Islet precursor cell (in vitro differentiated cells): ENCODE measurements at regions not wholly inside any gene's neighbourhood (a gene's known extent, or its start where the extent isn't known, plus 50 kb on each side); places are given as distances from the start of the nearest gene placed in this dataset.
A peak's percentile ranks its signal among the peaks of the same experiment; 100 is the strongest.
"Not testable (repeated sequence)": the region's sequence is repeated elsewhere in the genome, so short reads cannot be mapped to it uniquely, and the experiment has no call there.

Source experiments
- DNase-seq: peaks from one replicate; pipeline ENCODE4 v3.0.0-alpha.2; 2018

DNA sequence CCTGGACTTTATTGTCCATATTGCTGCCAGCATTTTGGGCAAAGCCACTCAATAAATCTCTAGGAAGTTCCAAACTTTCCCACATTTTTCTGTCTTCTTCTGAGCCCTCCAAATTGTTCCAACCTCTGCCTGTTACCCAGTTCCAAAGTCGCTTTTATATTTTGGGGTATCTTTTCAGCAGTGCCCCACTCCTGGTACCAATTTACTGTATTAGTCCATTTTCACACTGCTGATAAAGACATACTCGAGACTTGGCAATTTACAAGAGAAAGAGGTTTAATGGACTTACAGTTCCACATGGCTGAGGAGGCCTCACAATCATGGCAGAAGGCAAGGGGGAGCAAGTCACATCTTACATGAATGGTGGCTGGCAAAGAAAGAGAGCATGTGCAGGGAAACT lies 53.4 kb downstream of the AHSP start:
- DNase-seq = not testable (repeated sequence)

DNA sequence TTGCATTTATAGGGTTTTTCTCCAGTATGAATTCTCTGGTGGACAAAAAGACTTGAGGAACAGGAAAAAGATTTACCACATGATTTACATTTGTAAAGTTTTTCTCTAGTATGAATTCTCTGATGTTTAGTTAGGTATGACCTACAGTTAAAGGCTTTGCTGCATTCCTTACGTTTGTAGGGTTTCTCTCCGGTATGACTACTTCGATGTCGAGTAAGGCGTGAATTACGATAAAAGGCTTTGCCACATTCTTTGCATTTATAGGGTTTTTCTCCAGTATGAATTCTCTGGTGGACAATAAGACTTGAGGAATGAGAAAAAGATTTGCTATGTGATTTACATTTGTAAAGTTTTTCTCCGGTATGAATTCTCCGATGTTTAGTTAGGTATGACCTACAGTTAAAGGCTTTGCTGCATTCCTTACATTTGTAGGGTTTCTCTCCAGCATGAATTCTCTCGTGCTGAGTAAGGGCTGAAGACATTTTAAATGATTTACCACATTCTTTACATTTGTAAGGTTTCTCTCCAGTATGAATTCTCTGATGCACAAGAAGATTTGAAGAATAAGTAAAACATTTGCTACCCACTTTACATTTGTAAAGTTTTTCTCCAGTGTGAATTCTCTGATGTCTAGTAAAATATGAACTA lies 74.2 kb downstream of the AHSP start:
- DNase-seq = not testable (repeated sequence)

DNA sequence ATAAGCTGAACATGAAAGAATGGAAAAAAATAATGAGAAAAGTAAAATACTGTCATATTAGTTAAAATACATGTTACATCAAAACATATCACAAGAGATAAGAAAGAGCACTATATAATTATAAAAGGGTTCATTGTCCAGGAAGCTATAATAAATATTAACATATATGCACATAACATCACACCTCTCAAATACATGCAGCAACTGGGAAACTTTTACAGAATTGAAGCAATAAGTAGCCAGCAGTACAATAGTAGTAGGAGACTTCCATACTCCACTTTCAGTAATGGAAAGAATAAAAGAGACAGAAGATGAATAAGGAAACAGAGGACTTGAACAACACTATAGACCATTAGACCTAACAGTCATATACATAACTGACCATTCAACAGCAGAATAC lies 90.4 kb downstream of the AHSP start:
- no peak for DNase-seq

DNA sequence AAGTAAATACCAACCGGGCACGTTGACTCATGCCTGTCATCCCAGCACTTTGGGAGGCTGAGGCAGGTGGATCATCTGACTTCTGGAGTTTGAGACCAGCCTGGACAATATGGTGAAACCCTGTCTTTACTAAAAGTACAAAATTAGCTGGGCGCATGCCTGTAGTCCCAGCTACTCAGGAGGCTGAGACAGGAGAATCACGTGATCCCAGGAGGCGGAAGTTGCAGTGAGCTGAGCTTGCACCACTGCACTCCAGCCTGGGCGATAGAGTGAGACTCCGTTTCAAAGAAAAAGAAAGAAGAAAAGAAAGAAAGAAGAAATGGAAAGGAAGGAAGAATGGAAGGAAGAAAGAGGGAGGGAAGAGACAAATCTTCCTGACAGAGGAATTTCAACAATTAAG lies 108.7 kb downstream of the AHSP start:
- no peak for DNase-seq

DNA sequence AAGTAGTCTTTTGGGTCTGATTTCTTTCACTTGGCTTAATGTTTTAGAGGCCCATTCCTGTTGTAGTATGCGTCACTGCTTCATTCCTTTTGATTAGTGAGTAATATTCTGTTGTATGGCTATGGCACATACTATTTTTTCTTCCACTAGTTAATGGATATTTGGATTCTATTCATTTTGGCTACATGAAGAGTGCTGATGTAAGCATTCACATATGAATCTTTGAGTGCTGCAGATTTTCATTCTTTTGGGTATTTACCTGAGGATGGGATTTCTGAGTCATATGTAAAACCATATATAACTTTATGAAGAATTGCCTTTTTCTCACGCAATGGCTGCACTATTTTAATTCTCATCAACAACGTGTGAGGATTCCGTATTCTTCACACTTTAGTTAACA lies 113.6 kb downstream of the AHSP start:
- DNase-seq = no peak

DNA sequence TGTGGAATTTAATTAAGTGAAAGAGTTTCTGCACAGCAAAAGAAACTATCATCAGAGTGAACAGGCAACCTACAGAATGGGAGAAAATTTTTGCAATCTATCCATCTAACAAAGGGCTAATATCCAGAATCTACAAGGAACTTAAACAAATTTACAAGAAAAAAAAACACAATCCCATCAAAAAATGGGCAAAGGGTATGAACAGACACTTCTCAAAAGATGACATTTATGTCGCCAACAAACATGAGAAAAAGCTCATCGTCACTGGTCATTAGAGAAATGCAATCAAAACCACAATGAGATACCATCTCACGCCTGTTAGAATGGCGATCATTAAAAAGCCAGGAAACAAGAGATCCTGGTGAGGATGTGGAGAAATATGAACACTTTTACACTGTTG lies 128.0 kb downstream of the AHSP start:
- DNase-seq = not testable (repeated sequence)

DNA sequence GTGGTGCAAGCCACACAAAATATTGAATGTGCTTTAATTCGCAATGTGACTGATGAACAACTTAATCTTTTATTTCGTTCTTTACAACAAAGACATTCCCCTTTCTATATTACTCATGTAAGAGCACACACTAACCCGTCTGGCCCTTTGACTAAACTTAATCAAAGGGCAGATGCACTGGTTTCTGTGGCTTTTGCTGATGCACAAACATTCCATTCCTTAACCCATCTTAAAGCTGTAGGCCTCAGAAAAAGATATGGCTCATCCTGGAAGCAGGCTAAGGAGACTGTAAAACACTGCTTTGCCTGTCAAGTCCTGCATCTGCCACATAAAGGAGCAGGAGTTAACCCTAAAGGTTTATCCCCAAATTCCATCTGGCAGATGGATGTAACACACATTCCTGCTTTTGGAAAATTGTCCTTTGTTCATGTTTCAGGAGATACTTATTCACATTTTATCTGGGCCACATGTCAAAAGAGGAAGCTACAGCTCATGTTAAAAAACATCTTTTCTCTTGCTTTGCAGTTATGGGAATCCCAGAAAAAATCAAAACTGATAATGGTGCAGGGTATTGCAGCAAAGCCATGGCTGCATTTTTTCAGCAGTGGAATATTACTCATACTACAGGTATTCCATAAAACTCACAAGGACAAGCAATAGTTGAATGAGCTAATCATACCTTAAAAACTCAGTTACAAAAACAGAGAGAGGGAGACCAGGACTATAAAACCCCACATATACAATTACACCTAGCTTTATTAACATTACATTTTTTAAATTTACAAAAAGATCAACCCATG lies 137.2 kb downstream of the AHSP start:
- DNase-seq = no peak

DNA sequence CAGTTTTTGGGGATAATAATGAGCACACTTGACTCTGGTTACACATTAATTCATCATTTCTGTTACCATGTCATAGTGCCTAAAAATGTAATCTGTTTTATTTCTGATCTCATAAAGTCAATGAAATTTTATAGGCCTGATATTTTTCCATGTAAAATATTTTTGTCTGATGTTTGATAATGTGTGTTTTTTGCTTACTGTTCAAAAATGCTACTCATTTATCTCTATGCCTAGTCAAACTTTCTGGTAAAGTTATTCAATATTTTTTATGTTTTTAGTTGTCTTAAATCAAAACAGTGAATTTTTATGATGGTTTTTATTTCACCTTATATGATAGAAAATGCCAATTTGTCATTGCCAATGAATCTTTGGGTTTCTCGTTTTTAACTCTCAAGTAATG lies 147.0 kb downstream of the AHSP start:
- DNase-seq = no peak

DNA sequence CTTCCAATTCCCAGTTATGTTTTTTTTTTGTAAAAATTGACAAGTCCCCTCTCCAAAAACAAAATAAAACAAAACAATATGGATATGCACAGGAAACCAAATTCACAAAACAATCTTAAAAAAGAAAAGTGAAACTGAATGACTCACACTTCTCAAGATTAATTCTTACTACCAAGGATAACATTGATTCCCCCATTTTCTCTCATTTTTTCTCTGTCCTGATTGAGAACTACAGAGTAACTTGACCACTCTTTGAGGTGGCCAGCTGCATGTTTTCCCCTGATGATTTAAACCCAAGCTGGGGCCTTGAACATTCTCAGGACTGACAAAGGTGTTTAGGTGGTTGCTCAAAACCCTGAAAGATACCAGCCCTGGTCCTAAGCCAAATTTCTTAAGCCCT lies 149.0 kb downstream of the AHSP start:
- no peak for DNase-seq

DNA sequence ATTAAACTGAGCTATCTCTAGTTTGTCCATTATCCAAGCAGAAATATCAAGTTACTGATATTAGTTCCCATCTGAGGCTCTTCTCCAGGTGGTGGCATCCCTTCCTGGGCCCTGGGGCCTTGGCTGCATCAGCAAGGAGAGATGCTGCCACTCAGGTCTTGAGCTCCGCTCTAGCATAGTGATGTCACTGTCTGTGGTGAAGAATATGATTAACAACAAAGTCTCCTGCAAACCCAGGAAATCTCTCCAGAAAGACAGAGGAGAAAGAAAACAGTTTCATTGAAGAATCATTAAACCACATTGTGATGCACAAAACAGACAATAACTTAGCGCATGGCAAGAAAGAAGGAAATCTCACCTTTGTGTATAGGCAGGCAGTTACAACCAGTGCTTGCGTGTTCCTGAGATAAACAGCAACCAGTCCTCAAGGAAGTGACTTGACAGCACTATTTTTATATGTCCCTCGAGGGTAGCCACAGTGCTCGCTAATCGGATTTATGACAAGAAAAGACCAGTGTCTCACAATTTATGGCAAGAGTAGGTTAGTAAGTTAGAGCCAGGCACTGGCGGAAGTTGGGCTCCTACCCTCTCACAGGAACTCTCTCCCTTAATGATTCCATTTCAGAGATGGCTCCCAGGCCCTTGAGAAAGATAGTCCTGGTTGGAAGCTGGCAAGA lies 151.1 kb downstream of the AHSP start:
- DNase-seq = no peak

DNA sequence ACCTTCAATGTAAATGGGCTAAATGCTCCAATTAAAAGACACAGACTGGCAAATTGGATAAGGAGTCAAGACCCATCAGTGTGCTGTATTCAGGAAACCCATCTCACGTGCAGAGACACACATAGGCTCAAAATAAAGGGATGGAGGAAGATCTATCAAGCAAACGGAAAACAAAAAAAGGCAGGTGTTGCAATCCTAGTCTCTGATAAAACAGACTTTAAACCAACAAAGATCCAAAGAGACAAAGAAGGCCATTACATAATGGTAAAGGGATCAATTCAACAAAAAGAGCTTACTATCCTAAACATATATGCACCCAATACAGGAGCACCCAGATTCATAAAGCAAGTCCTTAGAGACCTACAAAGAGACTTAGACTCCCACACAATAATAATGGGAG lies 161.6 kb downstream of the AHSP start:
- not testable (repeated sequence) for DNase-seq

DNA sequence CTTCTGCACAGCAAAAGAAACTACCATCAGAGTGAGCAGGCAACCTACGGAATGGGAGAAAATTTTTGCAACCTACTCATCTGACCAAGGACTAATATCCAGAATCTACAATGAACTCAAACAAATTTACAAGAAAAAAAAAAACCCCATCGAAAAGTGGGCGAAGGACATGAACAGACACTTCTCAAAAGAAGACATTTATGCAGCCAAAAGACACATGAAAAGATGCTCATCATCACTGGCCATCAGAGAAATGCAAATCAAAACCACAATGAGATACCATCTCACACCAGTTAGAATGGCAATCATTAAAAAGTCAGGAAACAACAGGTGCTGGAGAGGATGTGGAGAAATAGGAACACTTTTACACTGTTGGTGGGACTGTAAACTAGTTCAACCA lies 164.6 kb downstream of the AHSP start:
- DNase-seq = not testable (repeated sequence)

DNA sequence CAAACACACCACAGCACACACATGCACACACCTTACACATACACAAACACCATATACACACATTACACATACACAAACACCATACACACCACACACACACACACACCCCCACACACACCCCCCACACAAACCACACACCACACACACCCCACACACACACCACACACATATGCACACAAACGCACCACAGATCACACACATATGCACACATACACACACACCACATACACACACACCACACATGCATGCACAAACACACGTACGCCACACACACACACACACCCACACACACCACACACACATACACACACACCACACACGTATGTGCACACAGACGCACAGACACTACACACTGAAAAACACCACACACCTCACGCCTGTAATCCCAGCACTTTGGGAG lies 166.0 kb downstream of the AHSP start:
- no peak for DNase-seq

DNA sequence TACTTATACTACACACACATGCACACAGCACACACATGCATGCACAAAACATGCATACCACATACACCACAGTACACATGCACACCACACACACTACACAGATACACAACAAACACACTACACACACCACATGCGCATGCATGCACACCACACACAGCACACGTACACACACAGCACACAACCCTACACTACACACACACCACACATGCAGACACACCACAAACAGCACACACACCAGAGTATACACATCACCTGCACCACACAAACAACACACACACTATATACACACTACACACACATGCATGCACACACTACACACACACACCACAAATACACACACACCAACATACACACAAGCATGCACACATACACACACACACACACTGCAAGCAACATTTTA lies 166.8 kb downstream of the AHSP start:
- no peak for DNase-seq

DNA sequence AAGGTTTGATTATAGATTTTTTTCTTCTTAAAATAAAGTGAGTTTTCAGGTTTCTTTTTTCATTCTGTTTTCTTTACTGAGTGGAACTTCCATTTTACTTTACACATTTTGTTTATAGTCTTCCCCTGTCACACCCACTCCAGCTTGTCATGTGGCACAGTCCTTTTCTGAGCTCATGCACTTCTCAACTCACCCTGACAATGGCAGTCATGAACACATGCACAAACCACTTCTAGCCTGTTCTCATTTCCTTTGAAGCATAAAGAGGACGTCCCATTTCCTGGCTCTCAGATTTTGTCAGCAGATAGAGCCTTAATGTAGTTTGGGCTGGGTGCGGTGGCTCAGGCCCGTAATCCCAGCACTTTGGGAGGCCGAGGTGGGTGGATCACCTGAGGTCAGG lies 168.0 kb downstream of the AHSP start:
- DNase-seq = no peak

DNA sequence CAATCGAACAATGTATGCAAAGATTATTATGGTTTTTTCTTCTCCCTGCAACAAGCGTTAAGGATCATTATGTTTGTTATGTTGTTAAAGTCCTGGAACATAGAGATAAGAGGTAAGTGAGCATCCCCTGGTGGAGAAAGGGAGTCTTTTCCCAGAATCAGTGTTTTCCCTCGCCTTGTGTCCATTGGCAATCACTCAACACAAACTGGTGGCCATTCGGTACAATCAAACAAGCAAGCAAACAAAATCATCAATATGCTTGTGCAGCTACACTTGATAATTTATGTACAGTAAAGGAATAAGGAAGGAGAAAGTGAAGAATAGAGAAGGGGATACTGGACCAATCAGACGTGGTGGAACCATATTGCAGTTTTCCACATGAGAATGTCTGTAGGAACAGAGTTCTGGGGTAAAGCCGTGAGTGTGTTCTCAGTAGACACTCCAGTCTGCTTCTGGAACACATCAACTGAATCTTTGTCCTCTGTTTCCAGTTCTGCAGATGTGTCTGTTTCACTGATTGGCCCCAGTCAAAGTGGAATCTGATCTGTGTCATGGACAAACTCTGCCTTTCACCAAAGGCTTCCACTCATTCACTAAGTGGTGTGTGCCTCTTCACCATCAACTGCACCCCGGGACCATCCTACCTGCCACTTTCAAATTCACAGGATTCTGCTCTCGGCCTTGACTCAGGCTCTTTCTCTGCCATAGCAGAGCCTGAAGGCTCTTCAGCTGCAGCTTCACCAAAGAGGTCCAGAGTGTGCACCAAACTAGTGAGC lies 169.5 kb downstream of the AHSP start:
- DNase-seq = peak; percentile 44

DNA sequence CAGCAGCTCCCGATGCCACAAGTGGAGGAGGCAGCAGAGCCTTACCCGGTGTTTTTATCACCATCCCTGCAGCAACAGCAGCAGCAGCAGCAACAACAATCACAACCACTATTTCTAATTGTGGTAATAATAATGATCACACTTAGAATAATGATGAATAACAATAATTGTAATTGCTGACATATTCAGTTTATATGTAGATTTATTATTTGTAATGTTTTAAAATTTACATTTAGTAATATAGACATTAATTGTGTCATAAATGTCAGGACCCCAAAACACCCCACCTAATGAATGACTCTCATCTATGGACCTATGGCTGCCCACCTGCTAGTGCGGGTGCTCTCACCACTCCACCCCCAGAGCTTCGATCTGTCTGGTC lies 170.0 kb downstream of the AHSP start:
- DNase-seq = peak; percentile 23

DNA sequence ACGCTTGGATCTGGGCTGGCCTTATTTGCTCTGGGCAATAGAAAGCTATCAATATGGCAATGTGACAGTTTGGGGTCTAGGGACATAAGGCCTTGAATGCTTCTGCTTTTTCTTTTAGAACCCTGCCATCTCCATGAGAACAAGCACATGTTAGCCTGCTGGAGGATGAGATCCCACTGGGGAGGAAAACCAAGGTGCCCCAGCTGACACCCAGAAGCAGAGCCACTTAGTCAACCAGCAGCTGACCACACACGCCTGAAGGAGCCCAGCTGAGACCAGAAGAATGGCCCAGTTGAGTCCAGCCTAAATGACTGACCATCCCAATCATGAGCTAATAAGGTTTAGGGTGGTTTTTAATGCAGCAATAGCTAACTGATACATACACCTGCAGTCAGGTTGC lies 171.2 kb downstream of the AHSP start:
- peak; percentile 26 for DNase-seq

DNA sequence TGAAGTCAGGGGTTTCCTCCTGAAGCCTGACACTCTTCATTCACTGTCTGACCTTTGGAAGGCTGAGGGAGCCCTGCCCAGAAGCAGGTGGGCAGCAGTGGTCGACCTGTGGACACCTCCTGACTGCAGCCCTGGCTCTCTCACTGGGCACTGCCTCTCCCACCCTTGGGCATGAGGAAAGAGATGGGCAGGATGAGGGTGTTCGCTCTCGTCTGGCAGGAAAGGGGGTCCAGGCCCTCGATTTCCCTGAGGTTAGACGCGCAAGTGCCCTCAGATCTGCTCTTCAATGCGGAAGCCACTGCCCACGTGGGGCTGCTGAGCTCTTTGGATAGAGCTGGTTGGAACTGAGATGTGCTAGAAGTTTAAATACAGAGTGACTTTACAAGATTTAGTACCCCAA lies 171.9 kb downstream of the AHSP start:
- DNase-seq = peak; percentile 30

DNA sequence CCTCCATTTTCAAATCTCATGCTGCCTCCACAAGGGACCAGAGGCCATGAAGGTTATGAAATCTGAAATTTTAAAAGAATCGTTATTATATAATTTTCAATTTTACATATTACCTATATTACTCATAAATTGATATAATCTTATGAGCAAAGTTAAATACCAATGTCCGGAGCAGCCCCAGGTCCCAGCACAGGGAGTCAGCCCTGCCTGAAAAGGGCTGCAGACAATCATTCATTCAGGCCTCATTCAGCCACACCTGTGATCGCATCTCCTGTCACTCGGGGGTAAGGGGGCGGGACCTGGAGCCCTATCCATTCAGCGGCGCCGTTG lies 172.5 kb downstream of the AHSP start:
- no peak for DNase-seq

DNA sequence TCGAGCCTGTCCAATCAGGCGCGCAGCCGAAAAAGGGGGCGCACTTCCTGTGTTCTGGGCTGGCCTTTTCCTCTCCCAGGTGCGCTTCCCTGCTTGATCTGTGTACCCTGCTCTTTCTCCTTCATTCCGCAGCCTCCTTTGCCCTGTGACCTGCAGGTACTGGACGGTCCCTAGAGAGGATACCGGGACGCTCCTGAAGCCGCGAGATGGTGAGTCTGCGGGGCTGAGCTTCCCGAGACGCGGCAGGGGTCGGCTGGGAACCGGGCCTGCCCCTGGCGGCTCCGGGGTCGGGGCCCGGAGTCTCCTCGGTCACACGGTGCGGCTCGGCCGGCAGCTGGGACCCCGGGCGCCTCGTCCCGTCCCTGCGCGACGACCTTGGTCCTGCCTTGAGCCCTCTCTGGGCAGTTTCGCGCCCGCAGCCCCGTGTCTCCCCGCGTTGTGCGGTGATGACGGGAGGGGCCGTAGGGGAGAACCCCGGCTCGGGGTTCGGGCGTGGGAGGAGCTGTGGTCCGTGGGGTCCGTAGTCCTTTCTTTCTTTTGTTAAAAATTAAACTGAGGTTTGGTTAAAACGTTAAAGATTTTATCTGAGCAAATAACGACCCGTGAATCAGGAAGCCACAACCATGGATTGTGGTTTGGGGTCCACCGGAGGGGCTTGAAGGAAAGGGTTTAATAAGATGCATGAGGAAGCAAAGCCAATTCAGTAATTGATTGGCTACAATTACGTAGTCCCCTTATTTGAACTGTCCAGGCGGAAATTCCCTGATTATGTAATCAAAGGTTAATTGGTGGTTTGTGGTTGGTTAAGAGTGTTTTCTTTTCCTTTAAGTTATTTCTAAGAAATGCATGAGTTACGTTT lies 172.8 kb upstream of the ZNF267 start:
- DNase-seq = peak; percentile 93

DNA sequence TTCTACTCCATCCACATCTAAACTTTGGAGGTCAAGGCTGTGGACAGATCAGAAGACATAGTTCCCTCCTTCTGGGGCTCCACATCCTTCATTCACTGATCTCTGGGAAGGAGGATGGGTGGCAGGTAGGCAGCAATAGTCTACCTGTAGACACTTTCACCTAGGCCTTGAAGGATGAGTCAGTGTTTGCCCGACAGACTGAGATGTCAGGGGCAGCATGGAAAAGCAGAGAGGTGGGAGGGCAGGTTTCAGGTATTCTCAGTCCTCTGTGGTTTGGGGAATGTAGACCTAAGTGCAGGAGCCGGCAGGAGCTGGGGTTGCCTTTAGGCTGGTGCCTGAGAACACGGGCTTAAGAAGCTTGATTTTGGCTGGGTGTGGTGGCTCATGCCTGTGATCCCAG lies 171.9 kb upstream of the ZNF267 start:
- DNase-seq = no peak

DNA sequence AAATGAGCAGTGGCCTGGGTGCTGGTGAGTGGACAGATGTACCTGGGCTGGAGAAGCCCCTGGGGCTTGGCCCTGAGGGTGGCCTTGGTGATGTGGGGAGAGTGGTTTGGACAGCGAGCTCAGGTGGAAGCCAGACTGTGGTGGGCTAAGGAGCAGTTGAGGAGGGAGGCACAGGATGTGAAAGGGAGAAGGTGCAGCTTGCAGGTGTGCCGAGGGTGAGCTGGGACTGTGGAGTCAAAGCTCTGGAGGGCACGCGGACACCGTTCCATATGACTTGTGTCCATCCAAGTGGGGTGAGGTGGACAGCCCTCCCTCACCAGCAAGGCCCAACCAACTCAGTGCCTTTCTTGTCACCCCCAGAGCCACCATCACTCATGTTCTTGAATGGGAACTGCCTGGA lies 170.8 kb upstream of the ZNF267 start:
- DNase-seq = no peak
